ENCODE measurements at regions not wholly inside any gene's neighbourhood (a gene's known extent, or its start where the extent isn't known, plus 50 kb on each side); places are given as distances from the start of the nearest gene placed in this dataset.

- no peak overlapping the region for H3K27ac ChIP-seq
- H3K27me3 ChIP-seq (ENCODE audit: insufficient read depth, low read depth, severe bottlenecking): no peaks in the 10 kb centered on the region
- no peak for TF ChIP-seq CTCF (IDR thresholded peaks at IDR 0.05; ENCODE audit: low read depth, low read length)
- H3K4me3 ChIP-seq (ENCODE audit: low read depth, low read length): no peak overlapping the region
- DNase-seq: no peak
- H3K9me3 ChIP-seq (ENCODE audit: severe bottlenecking): no peaks in the 10 kb centered on the region
- no peaks in the 10 kb centered on the region for H3K36me3 ChIP-seq
Measured at GRCh38 chr3:188054541-188054940, 99.4 kb upstream of the LPP start.

GRCh38 chr3:188055388-188055787 is 98.6 kb upstream of the LPP start:
- H3K9me3 ChIP-seq (ENCODE audit: severe bottlenecking): no peaks in the 10 kb centered on the region
- H3K27ac ChIP-seq: no peak overlapping the region
- H3K27me3 ChIP-seq (ENCODE audit: insufficient read depth, low read depth, severe bottlenecking): no peaks in the 10 kb centered on the region
- no peak overlapping the region for H3K4me3 ChIP-seq (ENCODE audit: low read depth, low read length)
- TF ChIP-seq CTCF (IDR thresholded peaks at IDR 0.05; ENCODE audit: low read depth, low read length): no peak
- no peak for DNase-seq
- H3K36me3 ChIP-seq: no peaks in the 10 kb centered on the region

GRCh38 chr3:188057124-188057523 is 96.8 kb upstream of the LPP start:
- no peak overlapping the region for H3K4me3 ChIP-seq (ENCODE audit: low read depth, low read length)
- no peaks in the 10 kb centered on the region for H3K9me3 ChIP-seq (ENCODE audit: severe bottlenecking)
- no peak overlapping the region for H3K27ac ChIP-seq
- no peaks in the 10 kb centered on the region for H3K36me3 ChIP-seq
- no peaks in the 10 kb centered on the region for H3K27me3 ChIP-seq (ENCODE audit: insufficient read depth, low read depth, severe bottlenecking)
- no peak for DNase-seq
- no peak for TF ChIP-seq CTCF (IDR thresholded peaks at IDR 0.05; ENCODE audit: low read depth, low read length)

- Histone ChIP-seq H3K4me3 (ENCODE audit: low read depth, low read length) (no peak overlapping the region), H3K9me3 (ENCODE audit: severe bottlenecking) (no peaks in the 10 kb centered on the region), H3K27ac (no peak overlapping the region), H3K36me3 (no peaks in the 10 kb centered on the region), H3K27me3 (ENCODE audit: insufficient read depth, low read depth, severe bottlenecking) (no peaks in the 10 kb centered on the region)
- DNase-seq: no peak
- TF ChIP-seq CTCF (IDR thresholded peaks at IDR 0.05; ENCODE audit: low read depth, low read length): no peak
Measured at GRCh38 chr3:188058569-188059184, 95.3 kb upstream of the LPP start.

- Histone ChIP-seq H3K36me3 (no peaks in the 10 kb centered on the region), H3K27ac (no peak overlapping the region), H3K27me3 (ENCODE audit: insufficient read depth, low read depth, severe bottlenecking) (no peaks in the 10 kb centered on the region), H3K4me3 (ENCODE audit: low read depth, low read length) (no peak overlapping the region), H3K9me3 (ENCODE audit: severe bottlenecking) (no peaks in the 10 kb centered on the region)
- DNase-seq: no peak
- TF ChIP-seq CTCF (IDR thresholded peaks at IDR 0.05; ENCODE audit: low read depth, low read length): no peak
Measured at GRCh38 chr3:188059351-188059750, 94.6 kb upstream of the LPP start.

- H3K36me3 ChIP-seq: no peaks in the 10 kb centered on the region
- no peak for DNase-seq
- H3K27ac ChIP-seq: no peak overlapping the region
- no peak overlapping the region for H3K4me3 ChIP-seq (ENCODE audit: low read depth, low read length)
- H3K9me3 ChIP-seq (ENCODE audit: severe bottlenecking): no peaks in the 10 kb centered on the region
- no peaks in the 10 kb centered on the region for H3K27me3 ChIP-seq (ENCODE audit: insufficient read depth, low read depth, severe bottlenecking)
- no peak for TF ChIP-seq CTCF (IDR thresholded peaks at IDR 0.05; ENCODE audit: low read depth, low read length)
Measured at GRCh38 chr3:188060264-188060835, 93.6 kb upstream of the LPP start.

Data from WERI-Rb-1 (cell line).